AG04449 (cell line): ENCODE measurements at regions not wholly inside any gene's neighbourhood (a gene's known extent, or its start where the extent isn't known, plus 50 kb on each side); places are given as distances from the start of the nearest gene placed in this dataset.

Experiments used
- CTCF ChIA-PET: fragments of 350-600 bp; formaldehyde crosslinking; extraction: SDS; loops from one replicate; lab custom pipeline; 2021; ENCODE audit warnings: antibody characterized with exemption; lab: Yijun Ruan, JAX
- POLR2A ChIA-PET: fragments of 400-600, 350-600 bp; formaldehyde crosslinking; extraction: SDS; loops from one replicate; lab custom pipeline; 2020; ENCODE audit warnings: antibody characterized with exemption, inconsistent platforms; lab: Yijun Ruan, JAX
- DNase-seq: peaks from one replicate; pipeline ENCODE4 v3.0.0-alpha.2; 2010; ENCODE audit warnings: low read depth, low spot score
- H3K4me3 ChIP-seq: 2 replicates; pipeline ENCODE4 v1.5.1; 2011; ENCODE audit warnings: low read depth, mild to moderate bottlenecking, control low read depth, low read length
- TF ChIP-seq, protein P1 (sequence below): IDR thresholded peaks from one replicate; pipeline ENCODE4 v1.5.1; 2011; ENCODE audit warnings: mild to moderate bottlenecking, moderate library complexity, low read length, control low read depth, inconsistent platforms; ENCODE audit not compliant: insufficient read depth; ENCODE audit errors: missing control alignments

DNA sequence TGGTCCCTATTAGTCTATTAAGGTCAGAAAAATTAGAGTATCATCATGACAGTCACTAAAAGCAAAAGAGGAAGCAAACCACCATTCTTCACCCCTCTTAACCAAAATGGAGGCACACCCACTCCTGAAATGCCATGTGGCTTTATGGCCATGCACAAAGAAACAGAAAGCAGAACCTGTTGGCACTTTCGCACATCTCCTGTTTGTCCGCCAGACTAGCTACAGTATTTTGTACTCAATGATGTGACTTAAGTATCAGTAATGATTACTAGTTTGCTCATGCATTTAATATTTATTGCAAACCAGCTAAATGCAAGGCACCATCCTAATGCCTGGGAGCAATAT, 70.2 kb upstream of the GNAO1 start:
- no peak for DNase-seq
- TF ChIP-seq, protein P1, sequence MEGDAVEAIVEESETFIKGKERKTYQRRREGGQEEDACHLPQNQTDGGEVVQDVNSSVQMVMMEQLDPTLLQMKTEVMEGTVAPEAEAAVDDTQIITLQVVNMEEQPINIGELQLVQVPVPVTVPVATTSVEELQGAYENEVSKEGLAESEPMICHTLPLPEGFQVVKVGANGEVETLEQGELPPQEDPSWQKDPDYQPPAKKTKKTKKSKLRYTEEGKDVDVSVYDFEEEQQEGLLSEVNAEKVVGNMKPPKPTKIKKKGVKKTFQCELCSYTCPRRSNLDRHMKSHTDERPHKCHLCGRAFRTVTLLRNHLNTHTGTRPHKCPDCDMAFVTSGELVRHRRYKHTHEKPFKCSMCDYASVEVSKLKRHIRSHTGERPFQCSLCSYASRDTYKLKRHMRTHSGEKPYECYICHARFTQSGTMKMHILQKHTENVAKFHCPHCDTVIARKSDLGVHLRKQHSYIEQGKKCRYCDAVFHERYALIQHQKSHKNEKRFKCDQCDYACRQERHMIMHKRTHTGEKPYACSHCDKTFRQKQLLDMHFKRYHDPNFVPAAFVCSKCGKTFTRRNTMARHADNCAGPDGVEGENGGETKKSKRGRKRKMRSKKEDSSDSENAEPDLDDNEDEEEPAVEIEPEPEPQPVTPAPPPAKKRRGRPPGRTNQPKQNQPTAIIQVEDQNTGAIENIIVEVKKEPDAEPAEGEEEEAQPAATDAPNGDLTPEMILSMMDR, result no peak
- POLR2A ChIA-PET, result no interaction called here
- H3K4me3 ChIP-seq, result no peak overlapping the region
- CTCF ChIA-PET, result no interaction called here

DNA sequence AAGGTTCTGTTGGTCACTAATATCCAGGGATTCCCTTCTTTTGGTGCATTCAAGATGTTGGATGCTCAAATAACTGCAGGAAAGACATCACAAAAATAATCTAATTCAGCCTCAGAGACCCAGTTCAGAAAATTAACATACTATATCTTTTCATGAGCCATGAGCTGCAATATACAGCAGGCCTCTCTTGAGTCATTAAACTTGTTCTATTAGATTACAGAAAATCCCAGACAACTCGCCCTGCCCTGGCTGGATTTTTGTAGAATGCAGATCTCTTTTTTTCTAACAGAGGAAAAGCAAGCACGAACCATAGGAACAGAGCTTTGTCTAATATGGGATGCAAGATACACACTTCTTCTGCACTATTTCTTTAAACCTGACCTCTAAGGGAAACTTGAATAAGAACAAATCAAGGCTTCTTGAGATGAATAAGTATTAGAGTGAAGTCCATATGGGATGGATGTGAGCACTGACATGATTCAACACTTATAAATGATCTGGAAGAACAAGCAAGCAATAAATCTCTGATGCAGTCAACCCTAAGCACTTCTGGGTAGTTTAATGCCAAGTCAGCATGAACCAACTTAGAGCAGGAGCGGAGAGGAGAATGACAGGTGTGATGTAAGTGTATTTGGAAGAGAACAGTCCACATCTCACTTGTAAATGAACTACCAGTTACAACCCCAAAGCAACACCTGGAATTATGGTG, 70.7 kb upstream of the GNAO1 start:
- TF ChIP-seq, protein P1, result no peak
- no peak overlapping the region for H3K4me3 ChIP-seq
- ChIA-PET CTCF (no interaction called here), POLR2A (no interaction called here)
- DNase-seq, result no peak

DNA sequence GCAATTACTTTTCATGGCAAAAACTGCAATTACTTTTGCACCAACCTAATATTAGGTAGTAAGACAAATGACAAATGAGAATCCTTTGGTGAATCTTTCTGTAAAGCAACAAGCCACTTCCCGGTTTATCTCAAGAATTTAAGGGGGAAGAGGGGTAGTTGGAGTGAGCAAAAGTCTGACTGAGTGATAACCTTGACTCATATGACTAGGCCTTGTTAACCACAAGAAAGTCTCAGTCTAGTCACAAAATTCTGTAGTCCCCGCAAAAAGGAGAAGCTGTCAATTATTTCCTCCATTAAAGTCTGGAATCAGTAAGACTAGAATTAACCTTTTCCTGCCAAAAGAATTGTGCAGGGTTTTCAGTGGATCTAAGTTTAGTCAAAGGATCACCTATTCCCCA, 72.2 kb upstream of the GNAO1 start:
- TF ChIP-seq, protein P1, result no peak
- ChIA-PET CTCF (no interaction called here), POLR2A (no interaction called here)
- H3K4me3 ChIP-seq, result no peak overlapping the region
- no peak for DNase-seq

DNA sequence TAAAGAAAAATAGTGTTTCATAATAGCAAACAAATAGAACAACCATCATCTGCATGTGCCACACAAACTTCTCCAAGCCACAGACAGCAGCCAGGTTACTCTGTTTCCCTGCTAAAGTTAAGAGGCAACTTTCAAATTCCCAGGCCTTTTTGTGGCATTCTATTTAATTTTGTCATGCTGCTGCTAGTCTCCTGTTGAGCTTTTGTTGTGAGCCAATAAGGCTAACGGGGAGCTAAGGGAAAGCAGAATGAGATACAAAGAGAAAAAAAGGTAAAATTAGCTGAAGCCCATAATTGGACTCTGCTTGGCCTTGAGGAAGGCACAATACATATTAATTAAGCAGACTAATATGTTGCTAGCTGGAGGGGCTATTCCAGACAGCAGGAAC, 74.7 kb upstream of the GNAO1 start:
- ChIA-PET CTCF (no interaction called here), POLR2A (no interaction called here)
- TF ChIP-seq, protein P1, result no peak
- DNase-seq, result no peak
- no peak overlapping the region for H3K4me3 ChIP-seq

DNA sequence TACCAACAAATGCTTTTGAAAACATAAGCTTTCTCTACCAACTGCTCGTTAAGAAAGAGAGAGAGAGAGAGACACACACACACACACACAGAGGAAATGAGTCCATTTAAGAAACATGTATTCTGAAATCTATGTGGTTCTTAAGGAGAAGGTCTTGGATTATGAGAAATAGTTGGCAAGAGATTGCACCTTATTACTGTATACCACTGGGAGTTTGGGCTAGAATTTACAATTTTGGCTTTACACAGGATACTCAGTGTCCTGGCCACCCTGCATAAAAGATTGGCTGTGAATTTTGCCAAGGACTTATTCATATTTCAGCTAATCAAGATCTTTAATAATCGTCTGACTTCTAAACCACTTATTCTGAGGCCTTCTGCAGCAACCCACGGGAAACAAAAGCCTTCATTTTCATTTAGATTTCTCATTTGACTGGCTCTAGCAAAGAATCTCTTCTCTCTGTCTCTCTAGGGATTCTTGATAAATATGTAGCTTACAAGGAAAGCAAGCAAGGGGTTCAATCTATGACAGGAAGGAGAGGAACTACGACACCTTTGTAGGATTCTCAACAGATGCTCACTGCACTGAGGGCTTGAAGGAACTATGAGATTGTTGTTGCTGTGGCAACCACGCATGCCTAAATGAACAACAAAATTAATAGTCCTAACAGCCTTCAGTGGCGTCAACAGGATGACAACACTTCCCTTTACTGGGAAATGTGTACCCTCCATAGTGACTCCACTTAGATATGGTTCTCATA, 75.3 kb upstream of the GNAO1 start:
- ChIA-PET POLR2A (no interaction called here), CTCF (no interaction called here)
- DNase-seq, result no peak
- H3K4me3 ChIP-seq, result no peak overlapping the region
- TF ChIP-seq, protein P1, result no peak

DNA sequence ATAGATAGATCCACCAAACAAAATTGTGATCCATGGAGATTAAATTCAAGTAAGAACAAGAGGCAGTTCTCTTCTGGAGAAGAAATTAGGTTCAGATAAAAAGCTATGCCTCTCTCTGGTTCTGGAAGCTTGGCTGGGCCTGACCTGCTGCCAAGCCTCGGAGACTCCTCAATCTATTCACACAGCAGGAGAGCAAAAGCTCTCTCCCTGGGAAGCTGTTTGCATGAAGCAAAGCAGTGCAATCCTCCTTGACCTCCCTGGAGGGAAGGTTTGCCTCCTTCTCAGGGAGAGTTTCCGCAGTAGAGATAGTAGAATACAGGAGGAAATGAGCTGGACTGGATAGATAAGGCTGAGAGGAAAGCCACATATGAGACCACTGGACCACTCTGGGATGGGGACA, 78.1 kb upstream of the GNAO1 start:
- ChIA-PET POLR2A (no interaction called here), CTCF (interaction anchor here (0.8 kb wide), 1 partner anchor 10 kb away, joined by 3 read pairs; no protein-coding TSS in a partner anchor)
- no peak for DNase-seq
- no peak overlapping the region for H3K4me3 ChIP-seq
- TF ChIP-seq, protein P1, result no peak
